Common myeloid progenitor, CD34-positive (primary cell): ENCODE measurements at regions not wholly inside any gene's neighbourhood (a gene's known extent, or its start where the extent isn't known, plus 50 kb on each side); places are given as distances from the start of the nearest gene placed in this dataset.
"Not testable (repeated sequence)": the region's sequence is repeated elsewhere in the genome, so short reads cannot be mapped to it uniquely, and the experiment has no call there.

Experiments used
- CTCF ChIA-PET: fragments of 350-600 bp; sonication (Branson Sonifier 250); formaldehyde crosslinking; loops from one replicate; lab custom pipeline; 2021; ENCODE audit warnings: antibody characterized with exemption; lab: Charles Lee
- POLR2A ChIA-PET: fragments of 350-600 bp; sonication (Branson Sonifier 250); formaldehyde crosslinking; loops from one replicate; lab custom pipeline; 2021; ENCODE audit warnings: antibody characterized with exemption; lab: Charles Lee
- DNase-seq, 3 donors: peaks; one replicate each; pipeline versions ENCODE4 v3.0.0 to v3.0.0-alpha.2; 2013
- H3K27ac ChIP-seq, 2 experiments: 1 replicate in 1 of 2; 2 replicates in 1 of 2; pipeline ENCODE4 v1.7.0; 2013; ENCODE audit warnings: inconsistent platforms in 2 of 2, low read length in 2 of 2, mild to moderate bottlenecking in 2 of 2, low read depth in 1 of 2, moderate library complexity in 1 of 2; ENCODE audit not compliant: severe bottlenecking in 2 of 2, insufficient read depth in 1 of 2, poor library complexity in 1 of 2
- H3K27me3 ChIP-seq, 5 experiments: replicated peaks in 2 of 5; 1 replicate in 3 of 5; 2 replicates in 2 of 5; pipeline versions ENCODE4 v1.6.1 to v1.7.0; 2013; ENCODE audit warnings: low read length in 4 of 5, mild to moderate bottlenecking in 2 of 5, moderate library complexity in 2 of 5, inconsistent platforms in 1 of 5; ENCODE audit not compliant: insufficient read depth in 5 of 5, control insufficient read depth in 4 of 5
- H3K36me3 ChIP-seq, 4 experiments: 1 replicate in 2 of 4; 2 replicates in 2 of 4; pipeline versions ENCODE4 v1.6.1 to v1.7.0; 2013; ENCODE audit warnings: low read length in 3 of 4, control low read depth in 1 of 4, mild to moderate bottlenecking in 1 of 4; ENCODE audit not compliant: control insufficient read depth in 4 of 4, insufficient read depth in 4 of 4
- H3K4me1 ChIP-seq, 4 experiments: 1 replicate in 3 of 4; 2 replicates in 1 of 4; pipeline versions ENCODE4 v1.6.1 to v1.7.1; 2013; ENCODE audit warnings: low read length in 3 of 4, mild to moderate bottlenecking in 3 of 4, control low read depth in 1 of 4, inconsistent platforms in 1 of 4, moderate library complexity in 1 of 4; ENCODE audit not compliant: control insufficient read depth in 4 of 4, insufficient read depth in 4 of 4; ENCODE audit errors: control extremely low read depth in 1 of 4
- H3K4me3 ChIP-seq, 7 experiments: 1 replicate in 4 of 7; 2 replicates in 3 of 7; pipeline versions ENCODE4 v1.5.1 to v1.7.0; 2013; ENCODE audit warnings: mild to moderate bottlenecking in 7 of 7, low read length in 6 of 7, moderate library complexity in 6 of 7, inconsistent platforms in 2 of 7, low read depth in 2 of 7, control low read depth in 1 of 7; ENCODE audit not compliant: insufficient read depth in 4 of 7, control insufficient read depth in 1 of 7; ENCODE audit errors: extremely low read depth in 1 of 7
- H3K9me3 ChIP-seq, 5 experiments: 1 replicate in 4 of 5; 2 replicates in 1 of 5; pipeline versions ENCODE4 v1.6.1 to v1.7.1; 2013; ENCODE audit warnings: low read length in 4 of 5, mild to moderate bottlenecking in 2 of 5, inconsistent platforms in 1 of 5, low read depth in 1 of 5, moderate library complexity in 1 of 5; ENCODE audit not compliant: control insufficient read depth in 4 of 5, insufficient read depth in 2 of 5; ENCODE audit errors: control extremely low read depth in 1 of 5
- WGBS: methylation state at CpG from one replicate; pipeline ENCODE4 v1.1.5; 2013; ENCODE audit not compliant: insufficient coverage; 5-methylcytosine and 5-hydroxymethylcytosine counted together

DNA sequence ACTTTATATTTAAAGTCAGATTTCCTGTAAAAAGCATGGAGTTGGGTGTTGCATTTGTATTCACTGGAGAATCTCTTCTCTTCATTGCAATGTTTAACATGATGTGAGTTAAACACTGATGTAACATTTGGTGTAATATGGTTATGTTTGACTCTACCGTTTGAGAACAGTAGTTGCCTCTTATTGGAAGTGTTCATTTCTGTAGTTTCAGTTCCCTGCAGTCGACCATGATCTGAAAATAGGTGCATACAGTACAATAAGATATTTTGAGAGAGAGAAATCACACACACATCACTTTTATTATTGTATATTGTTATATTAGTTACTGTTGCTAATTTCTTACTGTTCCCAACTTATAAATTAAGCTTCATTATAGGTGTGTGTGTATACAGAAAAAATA lies 105.2 kb upstream of the SPACA7 start:
- H3K9me3 ChIP-seq, result no peaks in the 10 kb centered on the region
- DNase-seq, result no peak
- no peak overlapping the region for H3K4me3 ChIP-seq
- no peaks in the 10 kb centered on the region for H3K4me1 ChIP-seq
- no peaks in the 10 kb centered on the region for H3K36me3 ChIP-seq
- WGBS, result no CpG with 5 or more reads among the region's 2 CpGs
- POLR2A ChIA-PET, result no interaction called here
- no peak overlapping the region for H3K27ac ChIP-seq
- H3K27me3 ChIP-seq, result no peaks in the 10 kb centered on the region
- CTCF ChIA-PET, result no interaction called here

DNA sequence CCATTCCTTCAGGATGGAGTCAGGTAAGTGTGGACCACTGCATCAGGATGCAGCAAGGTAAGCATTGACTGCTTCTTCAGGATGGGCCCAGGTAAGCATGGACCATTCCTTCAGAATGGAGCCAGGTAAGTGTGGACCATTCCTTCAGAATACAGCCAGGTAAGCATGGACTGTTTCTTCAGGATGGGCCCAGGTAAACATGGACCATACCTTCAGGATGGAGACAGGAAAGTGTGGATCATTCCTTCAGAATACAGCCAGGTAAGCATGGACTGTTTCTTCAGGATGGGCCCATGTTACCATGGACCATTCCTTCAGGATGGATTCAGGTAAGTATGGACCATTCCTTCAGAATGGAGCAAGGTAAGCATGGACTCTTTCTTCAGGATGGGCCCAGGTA lies 89.4 kb upstream of the SPACA7 start:
- POLR2A ChIA-PET, H3K27ac ChIP-seq, H3K36me3 ChIP-seq, H3K9me3 ChIP-seq, H3K4me1 ChIP-seq, H3K4me3 ChIP-seq, H3K27me3 ChIP-seq, CTCF ChIA-PET, DNase-seq: not testable (repeated sequence)

DNA sequence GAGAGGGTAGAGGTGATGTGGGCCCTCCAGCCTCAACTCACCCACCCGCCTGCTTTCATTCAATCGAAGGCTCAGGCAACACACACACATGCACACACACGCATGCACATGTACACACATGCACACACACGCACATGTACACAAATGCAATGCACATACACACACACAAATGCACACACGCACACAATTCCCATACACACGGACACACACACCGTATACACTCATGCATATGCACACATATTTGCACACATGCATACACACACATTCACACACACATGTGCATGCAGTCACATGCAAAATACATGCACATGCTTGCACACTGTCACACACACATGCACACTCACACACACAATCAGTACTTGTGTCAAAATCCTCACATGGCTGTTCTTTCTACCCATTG lies 55.9 kb upstream of the SPACA7 start:
- CTCF ChIA-PET, result no interaction called here
- Histone ChIP-seq H3K9me3 (peaks cover 0 to 2% (median 0%) of the 10 kb centered on the region in 5 experiments), H3K4me3 (no peak overlapping the region), H3K4me1 (no peaks in the 10 kb centered on the region), H3K27ac (no peak overlapping the region), H3K27me3 (peaks cover 0 to 24% (median 9%) of the 10 kb centered on the region in 5 experiments), H3K36me3 (no peaks in the 10 kb centered on the region)
- 90% methylated on average over 5 of the region's 7 CpGs for WGBS
- POLR2A ChIA-PET, result no interaction called here
- DNase-seq, result peak in 1 of 3 donors; percentile 6

DNA sequence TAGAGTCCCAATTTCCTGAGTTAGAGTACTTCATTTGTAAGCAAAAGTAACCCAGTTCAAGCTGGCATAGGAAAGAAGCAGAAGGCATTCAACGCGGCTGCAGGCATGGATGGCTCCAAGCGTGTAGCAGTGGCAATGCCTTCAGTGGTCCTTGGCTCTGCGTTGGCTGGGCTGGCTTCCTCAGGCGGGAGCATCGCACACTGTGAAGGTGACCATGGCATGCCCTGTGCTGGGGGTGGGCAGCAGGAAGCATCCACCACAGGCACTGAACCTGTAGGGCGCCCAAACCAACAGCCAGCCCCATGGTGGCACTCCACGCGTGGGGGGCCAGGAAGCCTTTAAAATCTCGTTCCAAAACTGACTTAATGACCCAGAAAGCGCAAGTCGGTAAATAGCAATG lies 53.6 kb upstream of the SPACA7 start:
- Histone ChIP-seq H3K4me3 (no peak overlapping the region), H3K36me3 (no peaks in the 10 kb centered on the region), H3K27me3 (peaks cover 0 to 45% (median 13%) of the 10 kb centered on the region in 5 experiments), H3K4me1 (no peaks in the 10 kb centered on the region), H3K9me3 (no peaks in the 10 kb centered on the region), H3K27ac (no peak overlapping the region)
- ChIA-PET CTCF (no interaction called here), POLR2A (no interaction called here)
- 96% methylated on average over 12 of the region's 12 CpGs for WGBS
- DNase-seq, result no peak

DNA sequence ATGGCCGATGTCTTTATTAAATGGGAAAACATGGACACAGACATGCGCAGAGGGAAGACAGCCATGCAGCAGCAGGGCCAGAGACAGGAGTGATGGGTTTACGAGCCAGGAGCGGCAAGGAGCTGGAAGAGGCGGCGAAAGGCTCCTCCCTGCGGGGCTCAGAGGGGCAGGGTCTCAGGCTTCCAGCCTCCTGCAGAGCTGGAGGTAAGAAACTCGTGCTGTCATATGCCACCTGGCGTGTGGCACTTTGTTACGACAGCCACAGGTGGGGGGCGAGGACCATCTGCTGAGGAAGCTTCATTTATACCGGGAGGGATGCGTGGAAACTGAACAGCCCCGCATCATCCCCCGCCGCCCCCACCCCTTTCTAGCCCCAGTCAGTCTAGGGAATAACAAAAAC lies 52.0 kb upstream of the SPACA7 start:
- Histone ChIP-seq H3K9me3 (no peaks in the 10 kb centered on the region), H3K36me3 (no peaks in the 10 kb centered on the region), H3K27me3 (peaks cover 0 to 60% (median 15%) of the 10 kb centered on the region in 5 experiments), H3K4me3 (no peak overlapping the region), H3K4me1 (no peaks in the 10 kb centered on the region), H3K27ac (no peak overlapping the region)
- 46% methylated on average over 11 of the region's 16 CpGs for WGBS
- POLR2A ChIA-PET, result no interaction called here
- CTCF ChIA-PET, result no interaction called here
- DNase-seq, result no peak

DNA sequence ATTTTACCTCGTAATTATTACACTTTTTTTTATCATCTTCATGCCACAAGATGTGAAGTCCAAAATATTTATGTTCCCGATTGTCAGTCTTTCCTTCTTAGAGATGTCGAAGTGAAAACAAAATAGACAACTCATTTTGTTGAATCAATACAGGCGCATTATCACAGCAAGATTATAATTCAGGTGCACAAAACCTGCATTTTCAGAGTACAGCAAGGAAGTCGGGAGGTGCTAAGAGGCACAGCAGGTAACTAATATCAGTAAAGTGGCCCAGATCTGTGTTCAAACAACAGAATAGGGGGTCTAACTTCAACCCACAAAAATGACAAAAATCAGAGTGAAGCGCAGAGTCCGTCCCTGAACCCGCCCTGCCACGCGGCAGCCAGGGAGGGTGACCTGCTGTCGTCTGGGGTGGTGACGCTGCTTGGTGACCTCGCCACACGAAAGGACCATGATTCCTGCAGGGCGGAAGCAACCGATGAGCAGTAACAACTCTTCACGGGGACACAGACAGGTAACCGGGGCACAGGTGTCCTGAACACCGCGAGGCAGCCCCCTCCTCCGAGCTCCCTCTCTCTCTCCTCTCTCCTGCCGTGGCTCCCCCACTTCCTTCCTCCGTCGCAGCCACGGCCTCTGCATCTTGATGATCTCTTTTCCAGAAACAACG lies 50.9 kb upstream of the SPACA7 start:
- no peak for DNase-seq
- 61% methylated on average over 22 of the region's 26 CpGs for WGBS
- no peaks in the 10 kb centered on the region for H3K4me1 ChIP-seq
- no peak overlapping the region for H3K27ac ChIP-seq
- no peaks in the 10 kb centered on the region for H3K9me3 ChIP-seq
- no peak overlapping the region for H3K4me3 ChIP-seq
- ChIA-PET CTCF (no interaction called here), POLR2A (no interaction called here)
- no peaks in the 10 kb centered on the region for H3K36me3 ChIP-seq
- H3K27me3 ChIP-seq, result peaks cover 0 to 72% (median 18%) of the 10 kb centered on the region in 5 experiments

DNA sequence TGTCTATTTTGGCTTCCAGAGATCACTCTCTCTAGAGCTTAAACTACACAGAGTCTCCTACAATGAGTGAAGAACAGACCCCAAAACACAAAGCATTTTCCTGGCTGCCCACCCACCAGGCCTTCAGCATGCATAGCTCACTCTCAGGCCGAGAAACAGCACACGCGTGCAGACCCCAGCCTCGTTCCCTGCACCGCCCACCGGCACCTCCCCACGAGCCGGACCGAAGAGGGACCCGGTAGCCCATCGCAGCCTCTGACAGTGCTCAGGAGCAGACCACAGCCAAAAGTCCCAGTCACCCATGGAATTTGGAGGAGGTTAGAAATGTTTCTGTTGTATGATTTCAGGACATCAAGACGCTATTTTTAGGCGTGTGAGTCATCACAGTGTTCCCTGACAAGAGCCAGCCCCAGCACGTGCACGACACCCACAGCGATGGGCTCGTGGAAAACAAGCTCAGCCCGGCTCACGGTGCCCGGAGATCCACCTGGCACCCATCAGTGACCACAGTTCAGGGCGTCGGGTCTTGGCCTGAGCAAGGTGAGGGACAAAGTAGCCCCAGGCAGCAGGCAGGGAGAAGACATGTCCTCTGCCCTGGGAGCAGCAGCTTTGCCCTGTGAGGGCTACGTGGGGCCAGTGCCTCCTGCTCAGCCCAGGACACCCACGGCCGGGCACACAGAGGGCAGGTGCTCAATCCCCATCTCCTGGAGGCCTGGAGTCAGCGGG lies 50.1 kb upstream of the SPACA7 start:
- no peak overlapping the region for H3K4me3 ChIP-seq
- H3K4me1 ChIP-seq, result no peaks in the 10 kb centered on the region
- no peaks in the 10 kb centered on the region for H3K9me3 ChIP-seq
- H3K36me3 ChIP-seq, result no peaks in the 10 kb centered on the region
- H3K27ac ChIP-seq, result no peak overlapping the region
- POLR2A ChIA-PET, result no interaction called here
- CTCF ChIA-PET, result no interaction called here
- peaks cover 0 to 80% (median 16%) of the 10 kb centered on the region in 5 experiments for H3K27me3 ChIP-seq
- no peak for DNase-seq
- WGBS, result 88% methylated on average over 21 of the region's 26 CpGs
